Caki2 (cell line): ENCODE measurements at regions not wholly inside any gene's neighbourhood (a gene's known extent, or its start where the extent isn't known, plus 50 kb on each side); places are given as distances from the start of the nearest gene placed in this dataset.

Experiments
- DNase-seq: peaks from one replicate; pipeline ENCODE4 v3.0.0-alpha.2; 2015; ENCODE audit warnings: low read depth
- in situ Hi-C: cut with HindIII; loops from 2 replicates; pipeline ENCODE4 v1.10.0; 2016; ENCODE audit warnings: low sequenced_read_pairs, low pct_unique_long_range_greater_than_20kb, mixed read lengths

DNA sequence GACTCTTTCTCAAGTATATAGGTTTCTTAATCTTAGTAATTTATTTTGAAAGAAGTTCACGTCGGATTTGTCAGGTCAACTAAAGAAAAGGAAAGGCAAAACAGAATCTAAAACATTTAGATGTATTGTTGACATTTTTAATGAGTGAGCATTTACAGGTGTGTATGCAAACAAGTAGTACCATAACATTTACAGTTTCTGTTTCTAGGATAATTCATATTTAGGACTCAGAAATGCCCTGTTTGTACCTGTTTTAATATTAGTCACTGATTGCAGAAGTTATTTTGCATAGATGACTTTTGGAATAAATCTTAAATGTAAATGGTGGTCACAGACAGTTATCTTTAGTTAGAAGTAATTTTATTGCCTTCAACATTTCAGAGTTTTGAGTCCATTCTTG lies 151.3 kb upstream of the NUDT6 start:
- no peak for DNase-seq
- in situ Hi-C loops: no loop called here

DNA sequence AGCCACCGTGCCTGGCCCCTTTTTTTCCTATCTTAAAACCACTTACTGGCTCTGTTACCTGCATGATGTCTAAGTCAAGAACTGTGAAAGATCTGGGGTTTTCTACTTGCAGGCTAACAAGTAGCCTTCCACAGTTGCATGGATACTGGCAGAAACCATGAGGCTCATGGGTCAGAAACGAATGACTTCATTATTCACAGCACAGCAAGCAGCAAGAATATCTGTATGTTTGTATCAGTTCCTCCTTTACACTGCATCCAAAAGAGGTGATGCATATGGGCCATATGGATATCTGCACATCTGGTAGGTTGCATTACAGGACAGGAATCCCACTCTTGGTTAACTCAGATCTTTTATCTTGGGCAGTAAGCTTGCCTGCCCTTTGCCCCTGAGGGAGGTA lies 154.9 kb upstream of the NUDT6 start:
- in situ Hi-C loops: no loop called here
- DNase-seq: no peak

DNA sequence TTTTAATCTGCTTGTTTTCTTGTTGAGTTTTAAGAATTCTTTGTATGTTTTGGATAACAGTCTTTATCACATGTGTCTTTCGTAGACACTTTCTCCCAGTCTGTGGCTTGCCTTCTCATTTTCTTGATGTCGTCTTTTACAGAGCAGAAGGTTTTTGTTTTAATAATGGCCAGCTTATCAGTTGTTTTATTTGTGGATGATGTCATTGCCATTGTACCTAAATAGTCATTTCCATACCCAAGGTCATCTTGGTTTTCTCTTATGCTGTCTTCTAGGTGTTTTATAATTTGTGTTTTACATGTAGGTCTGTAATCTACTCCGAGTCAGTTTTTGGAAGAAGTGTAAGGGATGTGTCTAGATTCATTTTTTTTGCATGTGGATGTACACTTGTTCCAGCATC lies 159.6 kb upstream of the NUDT6 start:
- in situ Hi-C loops: no loop called here
- DNase-seq: no peak

DNA sequence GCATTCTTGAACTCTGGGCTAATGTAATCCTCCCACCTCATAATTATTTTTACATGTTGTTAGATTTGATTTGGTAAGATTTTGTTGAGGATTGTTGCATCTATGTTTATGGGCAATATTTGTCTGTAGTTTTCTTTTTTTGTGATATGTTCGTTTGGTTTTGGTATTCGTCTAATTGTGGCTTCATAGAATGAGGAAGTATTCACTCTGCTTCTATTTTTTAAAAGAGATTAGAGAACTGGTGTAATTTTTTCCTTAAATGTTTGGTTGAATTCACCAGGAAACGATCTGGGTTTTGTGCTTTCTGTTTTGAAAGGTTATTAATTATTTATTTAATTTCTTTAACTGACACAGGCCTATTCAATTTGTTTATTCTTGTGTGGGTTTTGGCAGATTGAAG lies 161.2 kb upstream of the NUDT6 start:
- DNase-seq: no peak
- in situ Hi-C loops: no loop called here

DNA sequence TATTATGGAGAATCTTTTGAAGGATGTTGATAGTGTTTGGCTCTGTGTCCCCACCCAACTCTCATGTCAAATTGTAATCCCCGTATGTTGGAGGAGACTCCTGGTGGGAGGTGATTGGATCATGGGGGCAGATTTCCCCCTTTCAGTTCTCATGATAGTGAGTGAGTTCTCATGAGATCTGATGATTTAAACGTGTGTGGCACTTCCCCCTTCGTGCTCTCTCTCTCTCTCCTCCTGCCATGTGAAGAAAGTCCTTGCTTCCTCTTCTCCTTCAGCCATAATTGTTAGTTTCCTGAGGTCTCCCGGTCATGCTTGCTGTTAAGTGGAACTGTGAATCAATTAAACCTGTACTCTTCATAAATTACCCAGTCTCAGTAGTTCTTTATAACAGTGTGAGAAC lies 166.1 kb upstream of the NUDT6 start:
- in situ Hi-C loops: no loop called here

DNA sequence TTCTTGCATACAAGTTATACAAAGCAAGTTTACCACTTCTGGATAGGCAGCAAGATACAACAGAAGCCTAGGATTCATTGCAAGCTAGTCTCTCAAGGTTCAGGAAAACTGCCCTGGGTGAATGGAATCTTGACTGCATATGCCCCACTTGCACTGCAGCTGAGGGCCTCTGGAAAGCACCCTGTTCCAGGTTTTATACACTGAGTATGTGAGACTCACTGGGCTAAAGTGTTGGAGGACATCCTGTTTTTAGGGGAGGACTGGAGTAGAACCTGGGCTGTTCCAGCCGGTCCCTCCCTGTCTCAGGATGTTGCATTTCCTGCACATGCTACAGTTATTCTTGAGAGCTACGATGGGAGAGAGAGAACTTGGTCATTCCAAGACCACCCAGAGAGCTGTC lies 168.5 kb upstream of the NUDT6 start:
- no peak for DNase-seq
- in situ Hi-C loops: no loop called here

More for the DNA sequence above, 166.1 kb upstream of the NUDT6 start:
- DNase-seq: no peak

DNA sequence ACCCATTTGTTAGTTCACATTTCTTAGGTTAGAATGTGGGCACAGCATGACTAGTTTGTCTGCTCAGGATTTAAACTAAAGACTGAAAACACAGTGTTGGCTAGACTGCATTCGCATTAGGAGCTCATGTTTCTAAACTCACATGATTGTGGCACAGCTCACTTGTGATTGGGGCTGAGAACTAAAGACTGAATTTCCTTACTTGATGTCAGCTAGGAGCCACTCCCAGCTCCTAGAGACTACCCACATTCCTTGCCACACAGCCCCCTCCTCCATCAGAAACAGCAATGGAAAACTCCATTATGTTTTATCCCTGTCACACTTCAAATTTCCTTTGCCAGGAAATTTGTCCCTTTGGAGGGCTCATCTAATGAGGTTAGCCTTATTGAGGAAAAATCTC lies 170.2 kb upstream of the NUDT6 start:
- DNase-seq: no peak
- in situ Hi-C loops: no loop called here

DNA sequence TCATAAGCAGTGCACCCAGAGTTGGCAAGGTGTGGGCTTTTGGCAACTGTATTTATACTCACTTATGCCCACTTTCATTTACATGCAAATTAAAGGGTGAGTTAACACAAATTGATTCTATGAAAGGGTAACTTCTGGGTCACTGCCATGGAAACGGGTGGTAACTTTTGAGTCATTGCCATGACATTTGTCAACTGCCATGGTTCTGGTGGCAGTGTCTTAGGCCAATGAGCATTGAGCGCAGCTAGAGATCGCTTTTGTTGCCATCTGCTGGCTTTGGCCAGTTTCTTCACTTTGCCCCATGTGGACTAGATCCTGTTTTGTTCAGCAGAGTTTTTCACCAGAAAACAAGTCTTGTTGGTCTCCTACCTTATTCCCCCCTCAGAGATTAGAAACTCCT lies 170.8 kb upstream of the NUDT6 start:
- DNase-seq: no peak
- in situ Hi-C loops: no loop called here

DNA sequence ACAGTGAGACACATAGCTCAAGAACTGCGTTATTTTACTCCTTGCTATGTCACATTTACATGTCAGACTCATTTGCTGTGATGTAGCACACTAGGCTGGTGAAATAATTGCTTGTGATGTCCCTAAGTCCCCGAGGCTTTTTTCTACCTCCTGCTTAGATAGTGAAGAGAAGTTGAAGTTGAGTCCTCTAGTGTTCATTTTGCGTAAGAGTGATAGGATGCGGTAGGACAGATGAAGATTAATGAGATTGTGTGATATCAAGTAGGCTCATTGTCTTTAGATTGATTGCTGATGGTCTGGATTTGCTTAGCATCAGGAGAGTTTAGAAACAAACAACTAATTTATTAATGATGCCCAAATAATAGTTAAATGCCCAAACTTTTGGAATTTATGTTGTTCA lies 173.6 kb upstream of the NUDT6 start:
- in situ Hi-C loops: no loop called here

DNA sequence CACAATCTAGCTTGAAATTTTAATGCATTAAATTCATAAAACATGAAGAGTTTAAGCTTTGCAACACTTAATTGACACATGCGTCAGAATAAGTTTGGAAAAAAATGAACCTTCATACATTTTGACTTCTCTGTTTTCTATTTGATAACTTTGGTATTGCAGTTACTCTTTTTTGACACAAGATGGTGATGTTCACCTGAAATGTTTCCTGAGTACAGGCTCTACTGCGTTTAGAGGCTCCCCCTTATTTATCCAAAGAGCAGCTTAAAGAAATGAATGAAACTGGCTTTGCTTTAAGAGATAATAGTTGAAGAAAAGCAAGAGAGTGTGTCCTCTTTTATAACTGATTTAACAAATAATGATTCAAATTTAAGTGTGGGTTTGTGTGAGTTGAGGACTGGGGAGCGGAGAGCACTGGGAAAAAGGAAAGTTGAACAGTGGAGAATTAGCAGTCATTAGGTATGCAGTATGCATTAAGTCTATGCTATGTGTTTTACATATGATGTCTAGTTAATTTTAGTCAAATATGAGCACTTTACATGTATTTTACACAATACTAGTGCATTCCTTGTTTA lies 180.6 kb upstream of the NUDT6 start:
- peak; percentile 30 for DNase-seq
- in situ Hi-C loops: no loop called here

More for the DNA sequence above, 173.6 kb upstream of the NUDT6 start:
- DNase-seq: no peak

DNA sequence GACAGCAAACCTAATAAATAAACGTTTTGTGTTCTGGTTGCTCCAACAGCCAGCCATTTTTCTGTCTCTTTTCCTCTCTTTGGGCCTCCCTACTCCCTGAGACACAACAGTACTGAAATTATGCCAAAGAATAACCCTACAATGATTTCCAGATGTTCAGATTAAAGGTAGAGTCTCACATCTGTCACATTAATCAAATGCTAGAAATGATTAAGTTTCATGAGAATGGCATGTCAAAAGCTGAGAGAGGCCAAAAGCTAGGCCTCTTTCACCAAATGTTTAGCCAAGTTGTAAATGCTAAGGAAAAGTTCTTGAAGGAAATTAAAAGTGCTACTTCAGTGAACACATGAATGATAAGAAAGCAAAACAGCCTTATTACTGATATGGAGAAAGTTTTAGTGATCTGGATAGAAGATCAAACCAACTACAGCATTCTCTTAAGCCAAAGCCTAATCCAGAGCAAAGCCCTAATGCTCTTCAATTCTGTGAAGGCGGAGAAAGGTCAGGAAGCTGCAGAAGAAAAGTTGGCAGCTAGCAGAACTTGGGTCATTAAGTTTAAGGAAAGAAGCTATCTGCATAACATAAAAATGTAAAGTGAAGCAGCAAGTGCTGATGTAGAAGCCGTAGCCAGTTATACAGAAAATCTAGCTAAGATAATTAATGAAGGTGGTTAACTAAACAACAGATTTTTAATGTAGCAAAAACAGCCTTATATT lies 182.1 kb upstream of the NUDT6 start:
- DNase-seq: no peak
- in situ Hi-C loops: no loop called here

DNA sequence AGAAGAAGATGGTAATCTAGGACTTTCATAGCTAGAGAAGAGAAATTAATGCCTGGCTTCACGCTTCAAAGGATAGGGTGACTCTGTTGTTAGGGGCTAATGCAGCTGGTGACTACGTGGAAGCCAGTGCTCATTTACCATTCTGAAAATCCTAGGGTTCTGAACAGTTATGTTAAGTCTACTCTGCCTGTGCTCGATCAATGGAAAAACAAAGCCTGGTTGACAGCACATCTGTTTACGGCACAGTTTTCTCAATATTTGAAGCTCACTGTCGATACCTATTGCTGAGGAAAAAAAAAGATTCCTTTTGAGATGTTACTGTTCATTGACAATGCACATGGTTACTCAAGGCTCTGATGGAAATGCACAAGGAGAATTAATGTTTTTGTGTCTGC lies 182.6 kb upstream of the NUDT6 start:
- no peak for DNase-seq
- in situ Hi-C loops: no loop called here

DNA sequence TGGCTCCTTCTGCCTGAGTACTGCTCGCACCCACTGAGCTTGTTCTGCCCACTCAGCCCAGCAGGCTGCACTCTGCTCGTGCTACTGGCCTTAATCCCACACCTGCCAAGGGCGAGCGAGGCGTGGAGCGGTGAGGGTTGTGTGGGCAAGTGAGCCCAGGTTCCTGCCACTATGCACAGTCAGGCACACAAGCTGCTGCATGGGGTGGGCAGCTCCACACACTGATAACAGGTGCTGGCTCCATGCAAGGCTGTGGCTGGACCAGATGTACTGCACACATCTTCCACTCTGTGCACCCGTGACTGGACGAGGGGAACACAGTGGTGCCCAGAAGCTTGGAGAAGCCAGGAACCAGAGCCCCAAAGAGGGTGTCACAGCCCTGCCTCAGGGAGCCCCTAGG lies 184.3 kb upstream of the NUDT6 start:
- DNase-seq: no peak
- in situ Hi-C loops: no loop called here

DNA sequence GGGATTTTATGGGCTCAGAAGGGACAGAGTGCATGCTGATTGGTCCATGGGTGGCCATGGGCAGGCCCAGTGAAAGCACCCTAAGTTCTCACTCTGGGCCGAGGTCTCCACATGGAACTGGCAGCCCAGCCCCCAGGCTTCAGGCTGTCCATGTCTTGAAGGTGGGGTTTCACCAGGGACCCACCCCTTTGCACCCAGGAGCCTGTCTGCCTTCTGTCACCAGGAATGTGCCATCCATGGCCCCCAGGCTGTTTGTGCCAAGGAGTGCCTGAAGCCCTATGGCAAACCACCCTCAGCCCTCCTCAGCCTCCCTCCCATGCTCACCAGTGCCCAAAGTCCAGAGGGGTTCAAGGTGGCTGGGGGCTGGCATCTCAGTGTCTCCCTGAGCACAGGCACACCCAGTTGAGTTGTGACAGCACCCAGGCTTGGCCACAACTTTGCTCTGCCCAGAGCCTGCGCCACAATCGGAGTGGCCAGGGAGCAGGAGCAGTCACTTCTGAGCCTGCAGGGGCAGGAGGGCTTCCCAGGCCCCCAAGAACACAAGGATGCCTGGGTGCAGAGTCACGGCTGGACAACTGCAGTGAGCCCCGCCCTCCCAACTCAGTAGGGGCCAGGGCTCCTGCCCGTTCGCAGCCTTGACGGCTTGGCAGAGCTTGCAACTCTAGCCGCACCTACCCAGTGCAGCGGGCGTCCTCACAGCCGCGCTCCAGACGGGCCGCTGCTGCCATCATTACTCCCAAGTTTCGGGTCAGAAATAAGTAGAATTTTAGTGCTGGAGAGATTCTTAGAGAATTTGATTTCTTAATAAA lies 185.3 kb upstream of the NUDT6 start:
- DNase-seq: no peak
- in situ Hi-C loops: no loop called here

DNA sequence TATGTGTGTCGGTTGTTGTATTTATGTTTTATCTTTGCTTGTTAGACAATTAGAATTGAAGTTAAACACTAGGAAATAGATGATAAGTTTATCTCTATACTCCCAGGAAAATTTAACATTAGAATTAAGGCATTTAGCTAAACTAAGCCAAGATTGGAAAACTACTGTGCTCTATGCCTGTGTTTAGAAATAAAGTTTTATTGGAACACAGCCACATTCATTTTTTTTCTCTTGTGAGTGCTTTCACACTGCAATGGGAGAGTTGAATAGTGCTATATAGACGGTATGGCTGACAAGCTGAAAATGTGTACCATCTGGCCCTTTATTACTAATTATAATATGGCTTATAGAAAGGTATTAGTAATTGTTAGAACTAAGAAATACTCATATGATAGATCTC lies 186.7 kb upstream of the NUDT6 start:
- DNase-seq: no peak
- in situ Hi-C loops: no loop called here

DNA sequence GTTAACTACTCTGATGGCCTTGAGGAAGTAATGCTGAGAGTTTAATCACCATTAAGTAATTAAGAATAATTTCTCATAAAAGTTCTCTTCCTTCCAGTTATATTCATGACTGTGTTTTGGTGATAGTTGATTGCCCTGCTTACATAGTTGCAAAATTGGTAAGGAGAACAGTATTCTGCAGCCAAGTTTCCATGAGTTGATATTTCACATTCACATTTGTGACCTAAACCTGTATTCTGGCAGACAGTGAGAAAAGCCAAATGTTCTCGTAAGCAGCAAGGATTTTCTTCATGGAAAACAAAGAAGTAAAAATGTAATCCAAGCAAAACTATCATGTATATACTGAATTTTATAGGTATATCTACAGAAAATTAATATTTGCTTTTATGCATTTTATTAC lies 187.8 kb upstream of the NUDT6 start:
- no peak for DNase-seq
- in situ Hi-C loops: no loop called here

DNA sequence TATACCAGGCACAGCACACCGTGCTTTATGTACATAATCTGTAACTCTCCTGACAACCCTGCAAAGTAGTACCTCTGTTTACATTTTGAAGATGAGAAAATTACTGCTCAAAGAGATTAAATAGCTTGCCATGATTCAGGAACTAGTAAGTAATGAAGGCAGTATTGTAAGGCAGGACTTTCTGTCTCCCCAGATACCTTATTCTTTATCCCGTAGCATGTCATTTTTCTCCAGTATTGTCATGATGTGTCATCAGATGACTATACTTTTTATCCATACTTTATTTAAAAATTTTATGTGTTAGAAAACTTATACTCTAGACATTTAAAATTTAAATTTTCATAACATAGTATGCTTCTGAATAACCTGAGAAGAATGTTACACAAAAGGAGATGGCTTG lies 188.3 kb upstream of the NUDT6 start:
- in situ Hi-C loops: no loop called here

DNA sequence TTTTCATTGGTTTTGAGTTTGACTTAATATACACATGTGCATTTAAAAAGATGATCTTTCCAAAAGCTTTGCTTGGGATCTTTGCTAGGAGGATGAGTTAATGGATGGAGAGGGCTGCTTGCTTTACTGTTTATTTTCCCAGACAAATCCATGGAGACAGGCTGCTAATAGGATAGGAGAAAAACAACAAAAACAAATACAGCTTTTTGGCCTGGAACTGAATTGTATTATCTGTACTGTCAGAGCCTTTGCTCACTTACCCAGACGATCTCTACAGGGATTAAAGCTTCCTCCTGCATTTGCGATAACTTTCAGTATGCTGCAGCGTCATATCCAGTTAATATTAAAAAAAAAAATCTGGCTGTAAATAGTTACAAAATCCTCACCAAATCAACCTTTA lies 190.8 kb upstream of the NUDT6 start:
- in situ Hi-C loops: no loop called here
- DNase-seq: no peak

More for the DNA sequence above, 188.3 kb upstream of the NUDT6 start:
- DNase-seq: no peak

DNA sequence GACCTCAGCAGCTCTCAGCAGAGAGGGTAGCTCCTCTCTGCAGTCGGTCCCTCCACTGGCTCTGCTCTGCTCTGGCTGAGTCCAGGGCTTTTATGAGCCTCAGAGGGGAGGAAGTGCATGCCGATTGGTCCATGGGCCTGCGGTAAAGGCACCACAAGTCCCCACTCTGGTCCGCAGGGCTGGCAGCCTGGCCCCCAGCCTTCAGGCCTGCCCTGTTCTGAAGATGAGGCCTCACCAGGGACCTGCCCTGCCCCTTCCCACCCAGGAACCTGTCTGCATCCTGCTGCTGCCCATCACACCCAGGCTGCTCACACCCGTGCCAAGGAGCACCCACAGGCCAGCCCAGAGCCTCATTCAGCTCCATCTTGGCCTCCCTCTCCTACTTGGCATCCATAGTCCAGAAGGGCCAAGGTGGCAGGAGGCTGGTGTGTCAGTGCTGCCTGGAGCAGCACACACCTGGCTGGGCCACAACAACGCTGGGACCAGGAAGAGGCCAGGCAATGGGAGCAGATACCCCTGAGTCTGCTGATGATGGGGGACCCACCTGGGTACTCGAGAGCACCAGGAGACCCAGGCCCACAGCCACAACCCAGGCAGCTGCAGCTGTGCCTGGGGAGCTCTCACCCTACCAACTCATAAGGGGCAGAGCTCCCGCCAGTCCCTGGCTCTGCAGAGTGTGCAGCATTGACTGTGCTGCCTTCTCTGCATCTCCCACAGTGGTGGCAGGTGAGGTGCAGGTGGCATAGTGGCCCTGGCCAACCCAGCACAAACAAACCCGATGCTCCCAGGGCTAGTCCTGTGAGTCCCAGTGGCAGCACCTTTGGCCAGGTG lies 191.9 kb upstream of the NUDT6 start:
- DNase-seq: no peak
- in situ Hi-C loops: no loop called here
